ENCODE measurements at regions not wholly inside any gene's neighbourhood (a gene's known extent, or its start where the extent isn't known, plus 50 kb on each side); places are given as distances from the start of the nearest gene placed in this dataset.
"Not testable (repeated sequence)": the region's sequence is repeated elsewhere in the genome, so short reads cannot be mapped to it uniquely, and the experiment has no call there.

DNA sequence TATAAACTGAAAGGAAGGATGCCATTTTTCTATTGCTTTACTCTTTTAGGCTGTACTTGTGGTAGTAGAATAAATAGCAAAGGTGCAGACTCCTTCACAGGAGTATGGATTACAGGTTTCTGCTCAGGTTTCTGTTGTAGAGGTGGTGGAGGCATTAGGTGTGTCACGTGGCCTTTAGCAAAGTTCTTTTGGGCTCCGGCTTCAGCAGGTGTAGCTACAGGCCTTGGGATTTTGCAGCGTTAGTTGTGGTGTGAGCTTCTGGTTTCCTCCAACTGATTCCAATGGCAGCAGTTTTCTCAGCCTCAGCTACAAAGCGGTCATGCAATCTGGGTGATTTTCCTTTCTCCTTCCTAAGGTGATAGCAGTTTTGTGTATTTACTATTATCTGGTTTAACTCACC is 255.8 kb upstream of the GK2 start:
- DNase-seq (ENCODE audit: low spot score) = no peak

DNA sequence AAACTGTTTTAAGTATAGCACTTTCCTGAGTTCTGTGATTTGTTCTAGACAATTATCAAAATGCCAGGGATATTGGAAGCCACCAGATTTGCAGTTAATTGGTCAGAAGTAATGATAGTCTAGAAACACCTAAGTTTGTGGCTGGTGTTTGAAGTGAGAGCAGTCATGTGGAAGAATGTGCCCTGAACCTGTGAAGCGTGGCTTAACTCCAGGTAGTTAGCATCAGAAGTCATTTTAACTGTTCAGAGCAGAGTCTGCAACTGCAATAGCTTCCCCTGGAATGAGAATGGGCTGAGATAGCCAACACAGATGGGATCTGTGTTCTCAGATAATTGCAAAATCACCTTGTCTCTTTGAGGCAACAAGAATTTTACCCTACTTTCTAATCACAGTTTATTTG is 255.1 kb upstream of the GK2 start:
- DNase-seq (ENCODE audit: low spot score) = no peak

DNA sequence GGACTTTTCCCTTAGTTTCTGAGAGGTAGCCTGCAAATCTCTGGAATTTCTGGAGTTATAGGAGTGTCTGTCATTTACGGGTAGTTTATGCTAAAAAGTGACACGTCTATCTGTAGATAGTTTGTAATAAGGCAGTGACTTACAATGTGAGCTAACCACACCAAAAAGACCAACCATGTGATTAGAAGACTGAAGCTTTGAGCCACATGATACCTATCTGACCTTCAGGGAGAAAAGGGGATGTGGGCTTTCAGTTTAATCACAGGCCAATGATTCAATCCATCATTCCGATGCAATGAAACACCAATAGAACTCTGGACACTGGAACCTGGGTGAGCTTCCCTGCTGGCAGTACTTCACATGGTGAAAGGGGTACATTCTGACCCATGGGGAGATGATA is 254.6 kb upstream of the GK2 start:
- no peak for DNase-seq (ENCODE audit: low spot score)

DNA sequence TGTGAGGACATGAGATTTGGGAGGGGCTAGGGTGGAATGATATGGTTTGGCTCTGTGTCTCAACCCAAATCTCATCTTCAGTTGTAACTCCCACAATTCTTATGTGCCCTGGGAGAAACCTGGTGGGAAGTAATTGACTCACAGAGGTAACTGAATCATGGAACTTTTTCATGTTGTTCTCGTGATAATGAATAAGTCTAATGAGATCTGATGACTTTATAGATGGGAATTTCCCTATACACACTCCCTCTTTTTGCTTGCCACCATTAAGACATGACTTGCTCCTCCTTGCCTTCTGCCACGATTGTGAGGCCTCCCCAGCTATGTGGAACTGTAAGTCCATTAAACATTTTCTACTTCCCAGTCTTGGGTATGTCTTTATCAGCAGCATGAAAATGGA is 253.2 kb upstream of the GK2 start:
- no peak for DNase-seq (ENCODE audit: low spot score)

DNA sequence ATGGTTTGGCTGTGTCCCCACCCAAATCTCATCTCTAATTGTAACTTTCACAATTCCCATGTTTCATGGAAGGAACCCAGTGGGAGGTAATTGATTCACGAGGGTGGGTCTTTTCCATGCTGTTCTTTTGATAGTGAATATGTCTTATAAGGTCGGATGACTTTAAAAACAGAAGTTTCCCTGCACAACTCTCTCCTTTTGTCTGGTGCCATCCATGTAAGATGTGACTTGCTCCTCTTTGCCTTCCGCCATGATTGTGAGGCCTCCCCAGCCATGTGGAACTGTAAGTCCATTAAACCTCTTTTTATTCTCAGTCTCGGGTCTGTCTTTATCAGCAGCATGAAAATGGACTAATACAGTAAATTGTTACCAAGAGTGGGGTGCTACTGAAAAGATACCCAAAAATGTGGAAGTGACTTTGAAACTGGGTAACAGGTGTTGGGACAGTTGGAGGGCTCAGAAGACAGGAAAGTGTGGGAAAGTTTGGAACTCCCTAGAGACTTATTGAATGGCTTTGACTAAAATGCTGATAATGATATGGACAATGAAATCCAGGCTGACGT is 251.4 kb upstream of the GK2 start:
- DNase-seq (ENCODE audit: low spot score) = not testable (repeated sequence)

DNA sequence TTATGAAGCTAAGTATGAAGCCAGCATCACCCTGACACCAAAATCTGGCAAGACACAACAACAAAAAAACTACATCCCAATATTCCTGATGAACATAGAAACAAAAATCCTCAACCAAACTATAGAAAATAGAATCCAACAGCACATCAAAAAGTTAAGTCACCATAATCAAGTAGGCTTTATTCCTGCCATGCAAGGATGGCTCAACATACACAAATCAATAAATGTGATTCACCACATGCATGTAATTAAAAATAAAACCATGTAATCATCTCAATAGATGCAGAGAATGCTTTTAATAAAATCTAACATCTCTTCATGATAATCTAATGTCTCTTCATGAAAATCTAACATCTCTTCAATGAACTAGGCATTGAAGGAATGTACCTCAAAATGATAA is 249.4 kb upstream of the GK2 start:
- DNase-seq (ENCODE audit: low spot score) = no peak

DNA sequence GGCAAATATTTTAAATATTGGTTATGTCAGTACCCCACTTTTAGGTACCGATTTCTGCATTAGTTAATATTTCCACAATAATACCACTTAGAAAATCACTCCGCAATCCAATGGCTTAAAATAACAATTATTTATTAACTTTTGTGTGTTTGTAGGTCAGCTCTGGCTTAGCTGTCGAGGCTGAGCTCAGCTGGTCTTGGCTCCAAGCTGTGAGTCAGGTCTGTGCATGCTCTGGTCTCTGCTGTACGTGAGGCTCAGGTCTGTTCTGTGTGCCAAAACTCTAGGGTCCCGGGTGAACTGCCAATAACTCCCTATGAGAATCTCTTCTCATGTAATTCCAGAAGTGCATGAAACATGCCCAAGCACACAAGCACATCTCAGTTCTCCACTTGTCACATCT is 245.8 kb upstream of the GK2 start:
- DNase-seq (ENCODE audit: low spot score) = no peak

DNA sequence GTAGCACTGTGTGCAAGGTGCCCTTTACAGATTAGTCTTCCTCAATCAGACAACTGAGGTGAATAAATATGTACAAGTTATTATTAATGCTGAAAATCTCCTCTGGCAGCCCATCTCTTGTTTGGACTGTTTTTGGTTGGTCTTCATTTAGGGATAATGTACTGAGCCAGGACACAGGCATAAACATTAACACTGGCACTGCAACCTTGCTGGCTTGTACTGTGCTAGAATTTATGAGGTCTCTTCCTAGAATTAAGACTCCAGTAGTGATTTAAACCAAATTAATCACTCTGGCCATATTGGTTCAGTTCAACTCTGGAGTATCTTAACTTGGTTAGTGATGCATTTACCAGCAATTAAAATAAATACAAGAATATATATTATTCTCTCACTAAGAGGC is 244.7 kb upstream of the GK2 start:
- DNase-seq (ENCODE audit: low spot score) = no peak

DNA sequence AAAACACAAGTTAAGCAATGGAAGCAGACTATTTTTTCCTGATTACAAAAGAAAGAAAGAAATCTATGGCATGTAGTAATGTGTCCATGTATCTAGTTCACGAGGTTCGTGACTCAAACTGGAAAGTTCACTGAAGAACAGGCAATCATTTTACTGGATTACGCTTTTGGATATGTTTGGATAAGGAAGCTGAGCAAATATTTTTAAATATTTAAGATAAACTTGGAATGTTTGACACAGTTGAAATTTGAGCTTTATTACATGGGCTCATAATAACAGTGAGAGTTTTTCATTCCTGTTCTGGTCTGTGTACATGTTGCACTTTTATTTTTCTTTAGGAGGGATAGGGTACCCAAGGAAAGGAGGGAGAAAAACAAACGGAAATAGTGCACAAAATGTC is 244.2 kb upstream of the GK2 start:
- no peak for DNase-seq (ENCODE audit: low spot score)

DNA sequence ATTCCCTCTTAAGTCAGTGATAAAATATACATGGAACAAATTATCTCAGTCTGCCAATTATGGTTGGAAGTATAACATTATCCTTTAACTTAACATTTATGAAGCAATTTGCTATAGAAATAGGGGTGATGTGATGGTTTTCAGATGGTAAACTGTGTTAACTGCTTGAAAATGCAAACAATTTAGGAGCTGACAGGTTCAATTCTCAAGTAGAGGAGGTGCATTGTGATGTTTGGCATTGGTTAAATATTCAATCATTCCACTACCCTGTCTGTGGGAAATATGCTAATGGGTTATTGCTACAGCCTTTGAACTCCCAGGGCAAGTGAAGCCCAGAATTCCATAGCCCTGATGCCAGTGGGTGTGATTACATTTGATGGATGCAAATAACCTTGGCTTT is 243.4 kb upstream of the GK2 start:
- no peak for DNase-seq (ENCODE audit: low spot score)

DNA sequence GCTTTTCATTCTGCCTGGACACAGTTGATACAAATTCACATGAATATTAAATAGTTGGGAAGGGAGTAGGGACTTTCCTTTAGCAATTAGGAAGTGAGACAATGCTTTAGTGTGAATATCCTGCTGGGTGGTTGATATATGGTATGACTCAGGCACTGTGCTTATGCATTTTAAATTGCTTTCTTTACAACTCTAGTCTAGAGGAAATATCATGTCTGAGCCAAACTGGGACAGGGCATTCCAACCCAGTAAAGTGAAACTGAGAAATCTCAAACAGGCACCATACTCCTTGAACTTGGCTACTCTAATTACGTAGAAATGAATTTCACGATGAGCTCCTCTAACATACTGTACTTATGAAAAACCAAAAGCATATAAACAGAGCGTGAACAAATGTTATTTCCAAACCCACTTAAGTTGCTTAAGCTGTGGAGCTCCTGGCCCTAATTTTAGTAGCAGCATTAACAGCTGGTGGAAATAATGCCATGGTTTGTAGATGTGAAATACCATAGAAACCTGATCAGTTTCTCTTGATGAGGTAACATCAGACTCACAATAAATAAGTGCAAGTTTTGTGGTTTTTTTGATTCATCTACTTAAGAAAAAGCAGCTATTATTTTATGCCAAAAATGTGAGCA is 242.9 kb upstream of the GK2 start:
- no peak for DNase-seq (ENCODE audit: low spot score)

DNA sequence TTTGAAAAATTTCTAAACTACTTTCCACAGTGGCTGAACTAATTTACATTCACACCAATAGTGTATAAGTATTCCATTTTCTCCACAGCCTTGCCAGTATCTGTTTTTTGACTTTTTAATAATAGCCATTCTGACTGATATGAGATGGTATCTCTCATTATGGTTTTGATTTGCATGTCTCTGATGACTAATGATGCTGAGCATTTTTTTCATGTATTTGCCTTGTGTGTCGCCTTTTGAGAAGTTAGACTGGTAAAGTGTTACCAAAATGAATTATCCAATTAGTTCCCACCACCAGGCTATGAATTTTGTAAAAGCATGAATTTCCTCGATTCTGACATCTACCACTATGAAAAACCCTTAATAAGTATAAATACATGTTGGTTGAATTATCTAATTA is 242.2 kb upstream of the GK2 start:
- DNase-seq (ENCODE audit: low spot score) = no peak

DNA sequence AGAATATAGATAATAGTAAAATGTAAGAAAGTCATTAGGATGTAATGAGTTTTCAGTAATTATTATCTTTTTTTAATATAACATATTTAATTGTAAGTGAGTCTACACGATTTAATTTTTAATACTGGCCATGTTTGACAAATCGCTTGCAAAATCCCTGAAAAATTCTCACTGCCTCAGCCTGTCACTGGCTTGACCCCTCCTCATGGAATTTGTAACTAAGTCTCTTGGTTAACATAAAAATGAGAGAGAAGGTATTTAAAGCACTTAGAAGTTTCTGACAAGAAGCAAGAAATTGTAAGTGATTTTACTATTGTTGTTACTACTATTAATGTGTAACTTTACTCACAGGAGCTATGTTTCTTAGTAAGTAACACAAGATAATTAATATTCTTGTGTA is 237.9 kb upstream of the GK2 start:
- no peak for DNase-seq (ENCODE audit: low spot score)

DNA sequence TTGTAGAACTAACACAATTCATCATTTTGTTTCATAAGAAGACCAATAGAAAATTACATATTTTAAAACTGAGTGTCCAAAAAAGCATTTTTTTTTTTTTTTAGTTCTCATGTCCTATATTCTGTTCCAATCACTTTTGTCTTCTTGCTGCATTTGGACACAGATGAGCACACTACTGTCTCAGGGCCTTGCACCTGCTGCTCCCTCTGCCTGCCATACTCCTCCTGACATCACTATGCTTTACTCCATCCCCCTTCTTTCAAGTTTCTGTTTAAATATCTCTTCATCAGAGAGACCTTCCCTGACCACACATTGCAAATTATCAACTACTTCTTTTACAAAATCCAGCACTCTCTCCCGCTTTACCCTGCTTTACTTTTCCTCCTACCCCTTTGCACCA is 230.7 kb upstream of the GK2 start:
- DNase-seq (ENCODE audit: low spot score) = no peak

DNA sequence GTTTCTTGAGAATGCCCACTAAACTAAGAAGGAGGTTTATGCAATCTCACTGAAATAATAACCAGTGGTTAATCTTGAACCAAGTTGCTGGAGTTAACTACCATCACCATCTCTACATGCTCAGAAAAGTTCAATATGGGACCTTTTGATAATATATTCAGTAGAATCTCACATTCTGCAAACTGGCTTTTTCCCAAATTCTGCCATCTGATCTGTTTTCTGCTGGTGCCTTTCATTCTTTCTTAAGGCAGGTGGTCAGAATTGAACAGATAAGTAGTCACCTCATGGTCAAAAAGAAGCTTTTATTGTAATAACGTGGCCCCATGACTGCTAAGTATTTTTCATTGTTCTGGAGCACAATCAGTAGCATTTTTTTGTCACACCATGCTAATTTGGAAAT is 229.0 kb upstream of the GK2 start:
- no peak for DNase-seq (ENCODE audit: low spot score)

DNA sequence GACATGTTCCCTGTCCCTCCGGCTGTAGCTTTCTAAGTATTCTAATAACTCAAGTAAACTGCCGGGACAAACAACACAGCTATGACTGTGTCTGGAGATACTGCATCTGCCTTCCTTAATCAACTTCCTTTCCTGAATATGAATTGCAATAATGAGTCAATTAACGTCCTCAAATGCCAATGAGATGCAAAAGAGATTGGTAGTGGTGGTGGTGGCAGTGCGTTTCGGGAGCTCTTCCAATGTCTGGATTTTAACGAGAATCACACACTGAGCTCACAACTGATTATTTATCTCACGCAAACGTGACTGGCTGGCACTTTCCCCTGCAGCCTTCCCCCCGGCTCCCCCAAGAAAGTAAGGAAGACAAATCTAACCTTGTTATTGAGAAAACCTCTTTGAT is 226.1 kb upstream of the GK2 start:
- DNase-seq (ENCODE audit: low spot score) = no peak

DNA sequence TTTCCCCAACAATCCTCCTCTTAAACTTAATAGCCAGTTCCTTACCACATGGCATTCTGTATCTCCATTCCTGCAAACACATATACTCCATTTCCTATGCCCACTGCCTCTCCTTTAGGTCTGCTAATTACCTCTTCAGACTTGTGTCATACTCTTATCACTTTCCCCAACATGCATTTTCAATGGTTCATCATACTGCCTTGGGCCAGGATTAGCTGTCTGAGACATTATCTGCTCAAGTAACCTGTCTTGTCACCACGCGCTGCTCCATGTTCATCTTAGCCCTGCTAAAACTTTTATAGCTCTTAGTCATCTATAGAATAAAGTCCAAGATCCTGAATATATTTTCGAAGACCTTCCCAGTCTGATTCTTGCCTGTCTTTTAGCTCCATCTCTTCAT is 224.1 kb upstream of the GK2 start:
- no peak for DNase-seq (ENCODE audit: low spot score)

DNA sequence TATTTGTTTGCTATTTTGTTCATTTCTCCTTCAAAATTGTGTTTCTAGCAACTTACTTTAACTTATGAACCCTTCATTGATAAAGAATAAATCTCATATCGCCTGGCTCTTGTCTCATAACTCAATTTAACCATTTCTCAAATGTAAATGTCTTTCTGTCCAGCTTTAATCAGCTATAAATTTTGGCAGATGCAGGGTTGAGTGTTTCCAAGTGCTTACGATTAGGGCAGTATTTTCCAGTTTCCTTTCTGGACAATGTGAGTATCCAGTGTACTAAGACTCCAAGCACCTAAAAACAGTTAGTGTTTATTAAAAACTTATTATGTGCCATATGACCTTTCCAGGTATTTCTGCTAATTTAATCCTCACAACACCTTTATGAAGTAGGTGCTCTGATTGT is 218.6 kb upstream of the GK2 start:
- no peak for DNase-seq (ENCODE audit: low spot score)

DNA sequence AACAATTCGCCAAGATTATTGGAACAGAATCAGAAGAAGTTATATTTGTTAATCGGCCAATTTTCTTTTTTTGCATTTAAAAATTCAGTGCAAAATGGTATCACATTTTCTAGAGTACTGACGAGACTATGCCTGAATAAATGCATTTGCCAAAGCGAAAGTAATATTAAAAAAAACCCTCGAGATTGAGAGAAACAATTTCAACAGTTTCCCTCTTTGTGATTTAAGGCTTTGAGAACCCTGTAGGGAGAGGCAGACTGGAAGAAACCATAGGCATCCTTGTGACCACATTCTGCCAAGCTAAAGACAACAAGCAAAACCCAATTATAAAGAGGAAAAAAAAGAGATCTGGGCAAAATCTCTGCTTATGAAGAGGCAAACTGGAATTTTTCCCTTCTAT is 218.1 kb upstream of the GK2 start:
- no peak for DNase-seq (ENCODE audit: low spot score)

DNA sequence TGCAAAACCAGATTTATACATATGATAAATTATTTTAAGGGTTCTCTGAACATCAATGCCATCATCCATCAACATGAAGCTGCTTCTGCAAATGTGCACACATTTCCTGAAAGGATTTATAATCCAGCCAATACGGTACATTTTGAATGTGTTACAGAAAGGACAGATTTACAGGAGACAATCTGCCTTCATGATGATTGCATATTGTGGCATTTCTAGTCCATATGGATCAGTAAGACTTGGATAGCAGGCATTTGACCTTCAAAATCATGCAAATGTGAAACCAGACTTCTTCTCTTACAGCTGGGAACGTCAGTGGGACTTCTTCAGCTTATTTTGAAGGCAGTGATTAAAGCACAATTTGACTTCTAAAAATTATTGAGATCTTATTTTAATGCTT is 217.3 kb upstream of the GK2 start:
- no peak for DNase-seq (ENCODE audit: low spot score)

DNA sequence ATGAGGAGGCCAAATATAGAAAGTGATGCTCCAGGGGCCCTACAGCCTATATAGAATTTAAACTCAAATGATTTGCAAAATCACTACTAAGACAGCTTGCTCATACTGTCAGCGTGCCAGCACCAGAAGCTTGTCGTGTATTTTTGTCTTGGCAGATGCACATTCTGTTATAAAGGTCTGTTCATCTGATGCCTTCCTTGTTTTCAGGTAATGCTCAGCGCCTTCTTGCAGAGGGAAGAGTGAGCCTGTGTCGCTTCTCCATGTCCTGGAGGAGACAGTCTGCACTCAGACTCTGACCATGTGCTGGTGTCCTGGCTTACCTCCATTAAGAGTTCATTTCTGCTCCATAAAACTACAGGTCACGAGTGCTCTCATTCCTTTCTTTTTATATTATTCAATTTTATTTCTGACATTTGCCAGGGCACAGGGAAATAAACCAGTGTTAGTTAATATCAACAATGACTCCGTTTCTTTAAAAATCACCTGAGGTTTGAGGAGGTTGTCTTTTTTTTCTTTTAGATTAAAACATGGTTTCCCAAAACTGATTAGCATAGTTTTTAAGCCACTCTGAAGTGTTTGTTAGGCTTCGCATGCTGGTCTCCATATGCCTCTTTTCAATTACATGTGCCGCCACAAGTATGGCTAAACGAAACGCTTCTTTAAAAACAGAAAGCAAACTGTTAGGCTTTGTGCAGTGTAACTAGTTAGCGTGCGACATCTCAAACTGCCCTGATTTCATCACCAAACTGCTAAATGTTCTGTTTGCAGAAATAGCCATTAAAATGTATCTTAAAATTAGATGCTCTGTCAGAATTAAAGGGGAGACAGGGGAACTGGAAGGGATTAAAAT is 215.2 kb upstream of the GK2 start:
- no peak for DNase-seq (ENCODE audit: low spot score)

DNA sequence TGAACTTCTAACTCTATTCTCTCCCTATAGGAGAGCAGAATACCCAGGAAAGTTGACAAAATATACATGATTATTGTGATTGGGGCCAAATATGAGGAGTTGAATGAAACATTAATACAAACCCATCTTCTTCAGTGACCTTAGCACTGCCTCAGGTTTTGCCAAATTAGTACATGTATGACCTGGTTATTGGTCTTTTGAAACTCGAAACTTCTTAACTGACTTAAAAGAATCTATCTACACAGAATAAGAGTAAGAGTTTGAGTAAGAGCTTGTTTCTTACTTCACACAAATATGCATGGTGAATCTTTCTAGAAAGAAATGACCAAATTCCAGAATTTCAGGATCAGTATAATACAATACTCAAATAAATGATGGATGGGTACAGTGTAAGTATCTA is 213.0 kb upstream of the GK2 start:
- DNase-seq (ENCODE audit: low spot score) = no peak

DNA sequence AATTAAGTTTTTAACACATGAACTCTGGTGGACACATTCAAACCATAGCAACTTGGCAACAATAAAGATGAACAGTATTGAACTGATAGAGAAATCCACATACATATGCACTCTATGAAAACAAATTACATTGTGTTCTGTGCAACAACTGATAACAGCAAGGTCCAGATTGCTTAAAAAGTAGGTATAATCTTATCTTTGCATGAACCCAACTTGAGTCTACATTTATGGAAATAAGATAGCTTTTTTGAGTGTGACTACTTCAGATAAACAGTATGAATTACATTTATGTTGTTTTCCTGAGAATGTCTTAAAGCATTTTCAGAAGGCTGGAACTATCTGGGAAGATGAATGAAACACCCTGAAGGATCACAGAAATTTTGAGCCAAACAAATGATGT is 212.6 kb upstream of the GK2 start:
- DNase-seq (ENCODE audit: low spot score) = no peak

Data from mesenteric fat pad (tissue), 1 donor.